ENCODE measurements at regions not wholly inside any gene's neighbourhood (a gene's known extent, or its start where the extent isn't known, plus 50 kb on each side); places are given as distances from the start of the nearest gene placed in this dataset.

GRCh38 chr1:209383422-209383821, 200.1 kb upstream of the CAMK1G start:
- TF ChIP-seq CTCF (IDR thresholded peaks at IDR 0.05) (no peak), POLR2AphosphoS5 (IDR thresholded peaks at IDR 0.05) (no peak), EP300 (IDR thresholded peaks at IDR 0.05; ENCODE audit: low read depth) (no peak), POLR2A (IDR thresholded peaks at IDR 0.05) (no peak)
